ENCODE measurements at regions not wholly inside any gene's neighbourhood (a gene's known extent, or its start where the extent isn't known, plus 50 kb on each side); places are given as distances from the start of the nearest gene placed in this dataset.
"Not testable (repeated sequence)": the region's sequence is repeated elsewhere in the genome, so short reads cannot be mapped to it uniquely, and the experiment has no call there.

GRCh38 chr2:39925312-39925711 lies 146.3 kb upstream of the THUMPD2 start:
- no peak overlapping the region for H3K4me3 Mint-ChIP-seq
- H3K27me3 Mint-ChIP-seq, result peaks cover 9% of the 10 kb centered on the region
- H3K4me1 Mint-ChIP-seq (ENCODE audit: low read depth), result peaks cover 49% of the 10 kb centered on the region
- H3K9me3 Mint-ChIP-seq, result no peaks in the 10 kb centered on the region
- peaks cover 8% of the 10 kb centered on the region for H3K36me3 Mint-ChIP-seq (ENCODE audit: low read depth)
- H3K27ac Mint-ChIP-seq, result peak overlapping the region; percentile 70

GRCh38 chr2:39923455-39923854 lies 144.4 kb upstream of the THUMPD2 start:
- no peaks in the 10 kb centered on the region for H3K9me3 Mint-ChIP-seq
- peaks cover 53% of the 10 kb centered on the region for H3K4me1 Mint-ChIP-seq (ENCODE audit: low read depth)
- no peaks in the 10 kb centered on the region for H3K36me3 Mint-ChIP-seq (ENCODE audit: low read depth)
- peaks cover 9% of the 10 kb centered on the region for H3K27me3 Mint-ChIP-seq
- no peak overlapping the region for H3K4me3 Mint-ChIP-seq
- H3K27ac Mint-ChIP-seq, result peak overlapping the region; percentile 63

- Mint-ChIP-seq H3K27me3 (peaks cover 4% of the 10 kb centered on the region), H3K9me3 (no peaks in the 10 kb centered on the region), H3K4me3 (no peak overlapping the region), H3K36me3 (ENCODE audit: low read depth) (no peaks in the 10 kb centered on the region), H3K4me1 (ENCODE audit: low read depth) (peaks cover 57% of the 10 kb centered on the region), H3K27ac (no peak overlapping the region)
These were observed 143.8 kb upstream of the THUMPD2 start for GRCh38 chr2:39922679-39923405.

- Mint-ChIP-seq H3K36me3 (ENCODE audit: low read depth) (no peaks in the 10 kb centered on the region), H3K4me1 (ENCODE audit: low read depth) (peaks cover 58% of the 10 kb centered on the region), H3K27me3 (no peaks in the 10 kb centered on the region), H3K4me3 (peak overlapping the region; percentile 42), H3K9me3 (no peaks in the 10 kb centered on the region), H3K27ac (peak overlapping the region; percentile 22)
These were observed 141.3 kb upstream of the THUMPD2 start for GRCh38 chr2:39920307-39920801.

GRCh38 chr2:39919511-39920306 lies 140.7 kb upstream of the THUMPD2 start:
- H3K4me1 Mint-ChIP-seq (ENCODE audit: low read depth), result peaks cover 54% of the 10 kb centered on the region
- H3K9me3 Mint-ChIP-seq, result no peaks in the 10 kb centered on the region
- peak overlapping the region; percentile 42 for H3K4me3 Mint-ChIP-seq
- no peaks in the 10 kb centered on the region for H3K27me3 Mint-ChIP-seq
- H3K27ac Mint-ChIP-seq, result peak overlapping the region; percentile 22
- H3K36me3 Mint-ChIP-seq (ENCODE audit: low read depth), result no peaks in the 10 kb centered on the region

GRCh38 chr2:39918886-39919285 lies 139.8 kb upstream of the THUMPD2 start:
- Mint-ChIP-seq H3K27me3 (no peaks in the 10 kb centered on the region), H3K27ac (peak overlapping the region; percentile 43), H3K4me3 (peak overlapping the region; percentile 52), H3K9me3 (no peaks in the 10 kb centered on the region), H3K4me1 (ENCODE audit: low read depth) (peaks cover 55% of the 10 kb centered on the region), H3K36me3 (ENCODE audit: low read depth) (no peaks in the 10 kb centered on the region)

GRCh38 chr2:39917371-39917770 lies 138.3 kb upstream of the THUMPD2 start:
- H3K4me1 Mint-ChIP-seq (ENCODE audit: low read depth), result peaks cover 45% of the 10 kb centered on the region
- H3K27ac Mint-ChIP-seq, result peak overlapping the region; percentile 67
- not testable (repeated sequence) for H3K27me3 Mint-ChIP-seq; H3K36me3 Mint-ChIP-seq (ENCODE audit: low read depth); H3K4me3 Mint-ChIP-seq; H3K9me3 Mint-ChIP-seq

GRCh38 chr2:39914949-39915348 lies 135.9 kb upstream of the THUMPD2 start:
- H3K27ac Mint-ChIP-seq, result no peak overlapping the region

GRCh38 chr2:39913648-39914461 lies 134.8 kb upstream of the THUMPD2 start:
- H3K4me1 Mint-ChIP-seq (ENCODE audit: low read depth), result peaks cover 24% of the 10 kb centered on the region
- H3K27ac Mint-ChIP-seq, result peak overlapping the region; percentile 50
- H3K4me3 Mint-ChIP-seq, result no peak overlapping the region
- peaks cover 4% of the 10 kb centered on the region for H3K27me3 Mint-ChIP-seq
- no peaks in the 10 kb centered on the region for H3K9me3 Mint-ChIP-seq
- no peaks in the 10 kb centered on the region for H3K36me3 Mint-ChIP-seq (ENCODE audit: low read depth)

More at GRCh38 chr2:39914949-39915348, 135.9 kb upstream of the THUMPD2 start:
- Mint-ChIP-seq H3K4me3 (no peak overlapping the region), H3K27me3 (peaks cover 4% of the 10 kb centered on the region), H3K9me3 (no peaks in the 10 kb centered on the region), H3K4me1 (ENCODE audit: low read depth) (peaks cover 32% of the 10 kb centered on the region), H3K36me3 (ENCODE audit: low read depth) (no peaks in the 10 kb centered on the region)

GRCh38 chr2:39902103-39902502 lies 123.0 kb upstream of the THUMPD2 start:
- Mint-ChIP-seq H3K27ac (no peak overlapping the region), H3K4me1 (ENCODE audit: low read depth) (no peaks in the 10 kb centered on the region), H3K36me3 (ENCODE audit: low read depth) (no peaks in the 10 kb centered on the region), H3K27me3 (peaks cover 3% of the 10 kb centered on the region), H3K4me3 (no peak overlapping the region), H3K9me3 (no peaks in the 10 kb centered on the region)

GRCh38 chr2:39898934-39899333 lies 119.9 kb upstream of the THUMPD2 start:
- Mint-ChIP-seq H3K4me3 (no peak overlapping the region), H3K27ac (no peak overlapping the region), H3K36me3 (ENCODE audit: low read depth) (no peaks in the 10 kb centered on the region), H3K4me1 (ENCODE audit: low read depth) (no peaks in the 10 kb centered on the region), H3K9me3 (no peaks in the 10 kb centered on the region), H3K27me3 (peaks cover 3% of the 10 kb centered on the region)

- peaks cover 3% of the 10 kb centered on the region for H3K27me3 Mint-ChIP-seq
- no peaks in the 10 kb centered on the region for H3K4me1 Mint-ChIP-seq (ENCODE audit: low read depth)
- no peak overlapping the region for H3K4me3 Mint-ChIP-seq
These were observed 118.2 kb upstream of the THUMPD2 start for GRCh38 chr2:39897273-39897672.

GRCh38 chr2:39894082-39894481 lies 115.0 kb upstream of the THUMPD2 start:
- Mint-ChIP-seq H3K4me3 (no peak overlapping the region), H3K27me3 (peaks cover 3% of the 10 kb centered on the region), H3K9me3 (no peaks in the 10 kb centered on the region), H3K27ac (no peak overlapping the region), H3K4me1 (ENCODE audit: low read depth) (no peaks in the 10 kb centered on the region), H3K36me3 (ENCODE audit: low read depth) (no peaks in the 10 kb centered on the region)

More at GRCh38 chr2:39897273-39897672, 118.2 kb upstream of the THUMPD2 start:
- Mint-ChIP-seq H3K27ac (no peak overlapping the region), H3K36me3 (ENCODE audit: low read depth) (no peaks in the 10 kb centered on the region), H3K9me3 (no peaks in the 10 kb centered on the region)

- Mint-ChIP-seq H3K27me3 (peaks cover 3% of the 10 kb centered on the region), H3K27ac (no peak overlapping the region), H3K36me3 (ENCODE audit: low read depth) (no peaks in the 10 kb centered on the region), H3K4me3 (no peak overlapping the region), H3K9me3 (no peaks in the 10 kb centered on the region), H3K4me1 (ENCODE audit: low read depth) (no peaks in the 10 kb centered on the region)
These were observed 114.6 kb upstream of the THUMPD2 start for GRCh38 chr2:39893616-39894015.

GRCh38 chr2:39881948-39882347 lies 102.9 kb upstream of the THUMPD2 start:
- Mint-ChIP-seq H3K4me1 (ENCODE audit: low read depth) (no peaks in the 10 kb centered on the region), H3K27ac (no peak overlapping the region), H3K9me3 (peaks cover 5% of the 10 kb centered on the region), H3K27me3 (no peaks in the 10 kb centered on the region), H3K36me3 (ENCODE audit: low read depth) (no peaks in the 10 kb centered on the region), H3K4me3 (no peak overlapping the region)

All from stimulated activated naive CD8-positive, alpha-beta T cell treated with anti-CD3 and anti-CD28 coated beads, Interleukin-15, Interleukin-2, amounts not matched to agents 100 ng/mL and 50 ng/mL, for 24 hours (primary cell).